NCI-H2171 (cell line): ENCODE measurements at regions not wholly inside any gene's neighbourhood (a gene's known extent, or its start where the extent isn't known, plus 50 kb on each side); places are given as distances from the start of the nearest gene placed in this dataset.

ENCODE experiments used
- DNase-seq: peaks from one replicate; lab custom pipeline; 2025; lab: John Stamatoyannopoulos, UW

GRCh38 chr16:59224401-59224800 is 490.3 kb upstream of the GOT2 start:
- DNase-seq = no peak

- no peak for DNase-seq
Observed at GRCh38 chr16:59220011-59220410, 485.9 kb upstream of the GOT2 start.

GRCh38 chr16:59216291-59216690 is 482.2 kb upstream of the GOT2 start:
- DNase-seq = no peak

- no peak for DNase-seq
Observed at GRCh38 chr16:59214455-59214854, 480.3 kb upstream of the GOT2 start.

GRCh38 chr16:59213952-59214351 is 479.8 kb upstream of the GOT2 start:
- no peak for DNase-seq

- DNase-seq = no peak
Observed at GRCh38 chr16:59212492-59213024, 478.4 kb upstream of the GOT2 start.

- no peak for DNase-seq
Observed at GRCh38 chr16:59210955-59211541, 476.9 kb upstream of the GOT2 start.

- no peak for DNase-seq
Observed at GRCh38 chr16:59205403-59205802, 471.3 kb upstream of the GOT2 start.

GRCh38 chr16:59204589-59204988 is 470.5 kb upstream of the GOT2 start:
- DNase-seq = no peak

- no peak for DNase-seq
Observed at GRCh38 chr16:59202233-59202862, 468.2 kb upstream of the GOT2 start.

GRCh38 chr16:59201821-59202220 is 467.7 kb upstream of the GOT2 start:
- no peak for DNase-seq

- DNase-seq = no peak
Observed at GRCh38 chr16:59201160-59201559, 467.0 kb upstream of the GOT2 start.

GRCh38 chr16:59198487-59198886 is 464.4 kb upstream of the GOT2 start:
- DNase-seq = no peak

GRCh38 chr16:59195242-59195641 is 461.1 kb upstream of the GOT2 start:
- no peak for DNase-seq

- no peak for DNase-seq
Observed at GRCh38 chr16:59193637-59194036, 459.5 kb upstream of the GOT2 start.

- no peak for DNase-seq
Observed at GRCh38 chr16:59192551-59193199, 458.6 kb upstream of the GOT2 start.

- DNase-seq = no peak
Observed at GRCh38 chr16:59190731-59191130, 456.6 kb upstream of the GOT2 start.

- DNase-seq = no peak
Observed at GRCh38 chr16:59188029-59188428, 453.9 kb upstream of the GOT2 start.

GRCh38 chr16:59181821-59182420 is 447.8 kb upstream of the GOT2 start:
- DNase-seq = no peak

- no peak for DNase-seq
Observed at GRCh38 chr16:59180083-59180476, 446.0 kb upstream of the GOT2 start.

GRCh38 chr16:59179446-59180082 is 445.4 kb upstream of the GOT2 start:
- DNase-seq = no peak

GRCh38 chr16:59173408-59173831 is 439.3 kb upstream of the GOT2 start:
- no peak for DNase-seq
